DMS153 treated with DMSO at 0.1 percent for 48 hours (cell line): ENCODE measurements at regions not wholly inside any gene's neighbourhood (a gene's known extent, or its start where the extent isn't known, plus 50 kb on each side); places are given as distances from the start of the nearest gene placed in this dataset.
"Not testable (repeated sequence)": the region's sequence is repeated elsewhere in the genome, so short reads cannot be mapped to it uniquely, and the experiment has no call there.

Source experiments
- DNase-seq: peaks from one replicate; lab custom pipeline; 2025; ENCODE audit not compliant: unreplicated experiment; lab: John Stamatoyannopoulos, UW

GRCh38 chr6:12348530-12349511 is 58.7 kb downstream of the EDN1 start:
- no peak for DNase-seq

DNA sequence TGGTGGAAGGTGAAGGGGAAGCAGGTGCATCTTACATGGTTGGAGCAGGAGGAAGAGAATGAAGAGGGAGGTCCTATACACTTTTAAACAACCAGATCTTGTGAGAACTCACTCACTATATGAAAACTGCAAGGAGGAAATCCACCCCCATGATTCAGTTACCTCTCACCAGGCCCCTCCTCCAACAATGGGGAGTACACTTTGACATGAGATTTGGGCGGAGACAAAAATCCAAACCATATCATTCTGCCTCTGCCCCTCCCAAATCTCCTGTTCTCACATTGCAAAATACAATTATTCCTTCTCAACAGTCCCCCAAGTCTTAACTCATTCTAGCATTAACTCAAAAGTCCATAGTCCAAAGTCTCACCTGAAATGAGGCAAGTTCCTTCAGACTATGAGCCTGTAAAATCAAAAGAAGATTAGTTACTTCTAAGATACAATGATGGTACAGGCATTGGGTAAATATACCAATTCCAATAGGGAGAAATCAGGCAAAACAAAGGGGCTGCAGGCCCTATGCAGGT is 60.5 kb downstream of the EDN1 start:
- DNase-seq, result no peak

GRCh38 chr6:12351672-12352071 is 61.5 kb downstream of the EDN1 start:
- DNase-seq, result no peak

DNA sequence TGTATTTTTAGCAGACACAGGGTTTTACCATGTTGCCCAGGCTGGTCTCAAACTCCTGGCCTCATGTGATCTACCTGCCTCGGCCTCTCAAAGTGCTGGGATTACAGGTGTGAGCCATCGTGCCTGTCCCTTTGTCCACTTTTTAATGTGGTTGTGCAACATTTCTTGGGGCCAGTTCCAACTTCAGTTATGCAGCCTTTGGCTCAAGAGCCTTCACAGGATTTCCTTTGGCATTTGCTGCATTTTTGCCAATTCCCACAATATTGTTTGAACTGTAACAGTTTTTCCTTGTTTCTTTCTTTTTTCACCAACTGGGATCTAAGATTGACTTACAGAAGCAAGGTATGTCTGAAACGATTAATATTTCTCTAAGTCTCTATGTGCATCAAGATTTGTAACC is 63.6 kb downstream of the EDN1 start:
- DNase-seq, result no peak

DNA sequence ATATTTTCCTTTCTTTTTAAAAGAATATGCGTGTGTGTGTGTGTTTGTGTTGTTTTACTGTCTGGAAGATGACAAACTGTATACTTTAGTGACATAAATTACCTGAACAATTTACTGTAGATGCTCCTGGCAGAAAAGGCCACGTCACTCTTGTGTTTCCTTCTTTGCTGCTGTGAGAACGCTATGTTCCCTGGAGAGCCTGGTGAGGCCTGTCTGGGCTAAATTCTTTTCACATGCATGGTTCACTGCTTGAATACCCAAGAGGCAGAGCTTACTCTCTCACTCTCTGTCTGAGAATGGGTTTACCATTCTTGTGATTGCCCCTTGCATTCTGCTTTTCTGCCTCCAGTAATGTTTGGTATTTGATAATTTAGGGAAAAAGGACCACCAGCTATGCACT is 64.3 kb downstream of the EDN1 start:
- DNase-seq, result no peak

DNA sequence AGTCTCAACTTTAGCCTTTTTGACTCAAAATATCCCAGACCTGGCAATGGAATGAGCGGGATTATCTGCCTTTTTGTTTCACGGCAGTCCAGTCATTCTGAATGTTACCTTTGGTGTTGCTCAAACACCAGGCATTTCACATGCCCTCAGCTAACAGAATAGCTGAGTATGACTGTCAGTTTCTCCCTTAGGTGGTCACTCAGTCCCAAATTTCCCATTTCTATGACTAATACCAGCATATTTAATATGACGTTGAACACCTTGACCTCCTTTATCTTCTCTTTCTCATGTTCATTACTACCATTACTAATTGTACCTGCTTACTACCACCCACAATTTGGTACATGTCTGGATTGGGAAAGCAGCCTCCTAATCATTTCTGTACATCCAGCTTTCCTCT is 65.2 kb downstream of the EDN1 start:
- DNase-seq, result no peak

GRCh38 chr6:12356431-12356830 is 66.3 kb downstream of the EDN1 start:
- no peak for DNase-seq

- DNase-seq, result no peak
Measured at GRCh38 chr6:12356983-12357972, 67.1 kb downstream of the EDN1 start.

DNA sequence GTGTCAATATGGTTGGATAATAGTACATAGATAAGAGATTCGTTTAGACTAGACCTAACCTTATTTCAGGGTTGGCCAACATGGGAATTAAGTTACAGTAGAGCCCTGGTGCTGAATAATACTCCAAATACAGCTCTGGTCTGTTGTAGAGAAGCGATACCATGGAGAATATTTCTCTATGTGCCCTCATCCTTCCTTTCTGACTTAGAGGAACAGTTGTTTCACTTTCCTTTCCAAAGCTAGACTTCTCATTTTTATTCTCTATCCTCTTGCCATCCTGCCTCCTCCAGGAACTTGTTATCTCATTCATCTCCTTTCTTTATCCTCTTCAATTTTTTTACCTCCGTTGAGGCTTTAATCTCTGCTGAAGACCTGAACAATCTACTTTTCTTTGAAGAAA is 68.9 kb downstream of the EDN1 start:
- DNase-seq, result no peak

DNA sequence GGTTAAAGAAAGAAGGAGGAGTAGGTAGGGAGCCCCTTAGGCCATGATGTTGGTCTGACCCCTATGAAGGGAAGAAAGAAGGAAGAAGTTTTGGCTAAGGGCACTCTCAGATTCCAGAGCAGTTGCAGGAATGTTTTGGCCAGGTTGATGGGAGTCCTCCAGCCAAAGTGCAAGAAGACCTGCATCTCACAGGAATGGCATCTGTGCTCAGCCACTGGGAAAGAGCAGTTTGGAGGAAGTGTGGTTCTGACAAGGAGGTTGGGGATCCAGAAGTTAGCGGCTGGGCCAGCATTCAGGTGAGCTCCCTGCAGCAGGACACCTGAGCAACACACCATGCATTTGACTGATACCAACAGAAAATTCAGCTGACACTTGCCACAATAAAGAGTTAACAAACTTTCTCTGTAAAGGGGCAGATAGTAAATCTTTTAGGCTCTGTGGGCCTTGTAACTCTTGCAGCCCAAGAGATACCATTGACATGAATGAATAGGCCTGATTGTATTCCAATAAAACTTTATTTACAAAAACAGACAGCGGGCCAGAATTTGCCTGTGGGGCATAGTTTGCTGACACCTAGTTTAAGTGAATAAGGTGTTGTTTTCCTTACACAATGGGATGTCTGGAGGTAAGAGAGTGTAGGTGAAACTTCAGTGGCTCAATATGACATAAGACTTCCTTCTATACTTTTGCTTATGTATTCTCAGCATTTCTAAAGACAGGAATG is 71.0 kb downstream of the EDN1 start:
- DNase-seq, result no peak

- DNase-seq, result not testable (repeated sequence)
Measured at GRCh38 chr6:12363277-12363650, 73.1 kb downstream of the EDN1 start.

GRCh38 chr6:12363651-12364381 is 73.7 kb downstream of the EDN1 start:
- DNase-seq, result no peak

DNA sequence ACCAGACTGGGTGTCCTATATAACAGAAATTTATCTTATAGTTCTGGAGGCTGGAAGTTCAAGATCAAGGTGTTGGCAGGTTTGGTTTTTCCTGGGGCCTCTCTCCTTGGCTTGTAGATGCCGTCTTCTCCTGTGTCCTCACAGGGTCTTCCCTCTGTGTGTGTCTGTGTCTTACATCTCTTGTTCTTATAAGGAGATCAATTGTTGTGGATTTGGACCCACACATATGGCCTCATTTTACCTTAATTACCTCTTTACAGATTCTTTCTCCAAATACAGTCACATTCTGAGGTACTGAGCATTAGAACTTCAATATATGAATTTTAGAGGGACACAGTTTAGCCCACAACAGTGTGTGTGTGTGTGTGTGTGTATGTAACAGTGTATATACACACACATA is 74.5 kb downstream of the EDN1 start:
- DNase-seq, result no peak

DNA sequence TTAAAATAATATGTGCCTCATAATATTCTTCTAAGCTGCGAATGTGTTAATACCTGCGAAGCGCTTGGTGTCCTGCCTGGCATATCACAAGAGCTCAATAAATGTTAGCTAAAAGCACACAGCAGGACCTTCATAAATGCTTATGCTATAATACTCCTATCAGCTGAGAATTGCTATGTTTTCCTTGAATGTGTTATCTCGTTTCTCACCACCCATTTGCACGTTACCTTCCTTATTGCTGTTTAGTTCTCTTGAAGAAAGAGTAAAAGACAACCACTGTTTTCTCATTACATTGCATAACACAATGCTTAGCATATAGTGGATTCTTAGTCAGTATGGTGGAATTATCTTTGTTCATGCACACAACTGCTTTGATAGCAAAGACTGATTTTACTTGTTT is 76.6 kb downstream of the EDN1 start:
- no peak for DNase-seq

- no peak for DNase-seq
Measured at GRCh38 chr6:12367412-12367811, 77.3 kb downstream of the EDN1 start.

DNA sequence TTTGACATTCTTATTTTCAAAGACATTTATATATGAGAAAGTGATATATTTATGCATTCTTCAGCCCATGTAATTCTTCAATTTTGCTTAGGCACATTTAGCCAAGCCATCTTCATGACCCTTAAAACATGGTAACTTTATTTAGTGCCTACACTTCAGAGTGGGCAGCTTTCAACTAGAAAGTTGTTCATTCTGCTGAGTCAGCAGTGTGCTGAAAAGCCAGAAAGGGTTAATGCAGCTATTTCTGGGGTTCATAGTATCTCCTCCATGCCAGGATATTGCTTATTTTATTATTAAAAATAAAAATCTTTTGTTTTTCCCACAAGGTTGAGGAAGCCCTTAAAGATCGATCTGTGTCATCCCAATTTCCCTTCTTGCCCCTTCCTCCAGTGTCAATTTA is 79.2 kb downstream of the EDN1 start:
- no peak for DNase-seq

- no peak for DNase-seq
Measured at GRCh38 chr6:12369781-12370262, 79.7 kb downstream of the EDN1 start.

GRCh38 chr6:12371151-12371550 is 81.0 kb downstream of the EDN1 start:
- no peak for DNase-seq

DNA sequence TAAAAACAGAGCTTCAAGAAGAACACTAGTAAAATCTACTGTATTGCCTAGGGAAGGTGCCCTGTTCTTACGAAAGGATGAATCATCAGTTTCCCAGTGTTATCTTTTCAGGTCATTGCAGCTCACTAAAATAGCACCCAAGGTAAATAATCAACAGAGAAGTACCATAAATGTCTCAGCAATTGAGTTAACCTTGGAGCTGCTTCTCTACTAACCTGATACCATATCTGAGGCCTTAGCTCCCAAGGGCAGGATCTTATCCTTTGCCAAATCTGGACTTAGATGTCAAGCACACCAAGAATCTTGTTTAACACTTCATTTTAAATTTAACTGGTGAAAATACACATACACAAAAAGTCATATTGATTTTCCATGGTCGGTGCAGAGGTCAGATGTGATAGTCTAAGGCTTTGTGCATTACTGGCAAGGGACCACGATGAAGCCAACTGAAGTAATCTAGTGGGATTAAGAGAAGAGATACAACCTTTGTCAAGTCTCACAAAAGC is 81.5 kb downstream of the EDN1 start:
- no peak for DNase-seq

DNA sequence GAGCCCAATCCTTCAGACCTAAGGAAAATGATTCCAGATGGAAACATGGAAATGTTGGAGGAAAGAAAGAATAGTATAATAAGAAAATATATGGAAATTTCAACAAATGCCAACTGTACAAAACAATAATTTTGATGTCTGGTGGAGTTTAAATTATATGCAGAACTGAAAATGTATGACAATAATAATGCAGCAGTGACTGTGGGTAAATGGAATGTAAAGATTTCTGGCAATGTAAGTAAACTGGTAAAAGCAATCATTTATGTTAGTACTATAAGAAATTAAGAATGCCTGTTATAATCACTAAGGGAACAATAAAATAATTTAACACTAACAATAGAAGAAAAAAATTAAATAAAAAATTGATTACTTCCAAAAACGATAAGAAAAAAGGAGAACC is 89.0 kb downstream of the EDN1 start:
- no peak for DNase-seq
